GM19239 (cell line): ENCODE measurements at regions not wholly inside any gene's neighbourhood (a gene's known extent, or its start where the extent isn't known, plus 50 kb on each side); places are given as distances from the start of the nearest gene placed in this dataset.

Experiments
- DNase-seq: peaks from one replicate; pipeline ENCODE4 v3.0.0; 2011; ENCODE audit warnings: low spot score; ENCODE audit not compliant: insufficient read length
- FAIRE-seq: peaks from 2 replicates; lab custom pipeline; 2011; peaks lifted over from hg19 to GRCh38; lab: Jason Lieb, UNC

GRCh38 chr5:126351153-126351552, 72.1 kb upstream of the GRAMD2B start:
- no peak for FAIRE-seq
- no peak for DNase-seq

GRCh38 chr5:126354012-126354857, 69.0 kb upstream of the GRAMD2B start:
- peak; percentile 17 for DNase-seq
- peak; percentile 95 for FAIRE-seq

GRCh38 chr5:126354858-126355731, 68.1 kb upstream of the GRAMD2B start:
- FAIRE-seq (no peak), DNase-seq (no peak)

- DNase-seq (no peak), FAIRE-seq (peak; percentile 94)
These were observed 67.3 kb upstream of the GRAMD2B start for GRCh38 chr5:126355940-126356339.

- no peak for DNase-seq
These were observed 65.4 kb upstream of the GRAMD2B start for GRCh38 chr5:126357585-126358342.

GRCh38 chr5:126358525-126358924, 64.7 kb upstream of the GRAMD2B start:
- FAIRE-seq (peak; percentile 92), DNase-seq (peak; percentile 24)

More at GRCh38 chr5:126357585-126358342, 65.4 kb upstream of the GRAMD2B start:
- FAIRE-seq = peak; percentile 67

GRCh38 chr5:126359884-126360283, 63.3 kb upstream of the GRAMD2B start:
- DNase-seq (no peak), FAIRE-seq (peak; percentile 99)

- FAIRE-seq (peak; percentile 4), DNase-seq (no peak)
These were observed 62.7 kb upstream of the GRAMD2B start for GRCh38 chr5:126360467-126360866.

- DNase-seq = no peak
These were observed 59.6 kb upstream of the GRAMD2B start for GRCh38 chr5:126363658-126364057.

GRCh38 chr5:126364206-126364902, 58.9 kb upstream of the GRAMD2B start:
- DNase-seq (no peak), FAIRE-seq (no peak)

More at GRCh38 chr5:126363658-126364057, 59.6 kb upstream of the GRAMD2B start:
- no peak for FAIRE-seq

GRCh38 chr5:126365446-126366198, 57.6 kb upstream of the GRAMD2B start:
- DNase-seq (no peak), FAIRE-seq (no peak)

- FAIRE-seq = no peak
These were observed 57.0 kb upstream of the GRAMD2B start for GRCh38 chr5:126366199-126366560.

GRCh38 chr5:126368239-126368812, 54.9 kb upstream of the GRAMD2B start:
- FAIRE-seq = no peak
- DNase-seq = no peak

More at GRCh38 chr5:126366199-126366560, 57.0 kb upstream of the GRAMD2B start:
- no peak for DNase-seq

GRCh38 chr5:126369083-126369482, 54.1 kb upstream of the GRAMD2B start:
- no peak for FAIRE-seq
- DNase-seq = no peak

GRCh38 chr5:126369995-126370731, 53.0 kb upstream of the GRAMD2B start:
- FAIRE-seq (no peak), DNase-seq (no peak)

GRCh38 chr5:126370796-126371718, 52.2 kb upstream of the GRAMD2B start:
- no peak for DNase-seq
- no peak for FAIRE-seq
